ENCODE measurements at regions not wholly inside any gene's neighbourhood (a gene's known extent, or its start where the extent isn't known, plus 50 kb on each side); places are given as distances from the start of the nearest gene placed in this dataset.
A peak's percentile ranks its signal among the peaks of the same experiment; 100 is the strongest.

DNA sequence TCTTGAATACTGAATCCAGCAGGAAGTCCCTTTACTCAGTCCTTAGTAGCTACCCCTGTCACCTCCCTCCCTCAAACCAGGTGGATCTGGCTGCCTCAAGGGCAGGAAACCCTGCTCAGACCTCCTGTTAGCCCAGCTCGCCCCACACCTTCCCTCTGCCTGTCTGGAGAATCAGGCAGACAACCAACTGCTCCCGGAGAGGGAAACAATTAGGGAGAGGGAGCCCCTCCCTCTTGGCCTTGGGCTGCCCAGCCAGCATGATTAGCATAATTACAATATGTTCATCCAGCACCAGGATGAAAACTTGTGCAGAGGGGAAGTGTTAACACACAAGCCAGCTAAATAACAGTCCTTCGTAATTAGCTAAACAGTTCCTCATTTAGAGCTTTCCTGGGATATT, 185.5 kb downstream of the C1D start:
- DNase-seq (ENCODE audit: low read depth) = no peak
- no peak overlapping the region for H3K4me3 ChIP-seq (ENCODE audit: low read depth, low read length)
- TF ChIP-seq CTCF (IDR thresholded peaks at IDR 0.05; ENCODE audit: low read depth, low read length, missing control alignments) = no peak
- in situ Hi-C loops (cut with HindIII; ENCODE audit: low sequenced_read_pairs) = no loop called here

DNA sequence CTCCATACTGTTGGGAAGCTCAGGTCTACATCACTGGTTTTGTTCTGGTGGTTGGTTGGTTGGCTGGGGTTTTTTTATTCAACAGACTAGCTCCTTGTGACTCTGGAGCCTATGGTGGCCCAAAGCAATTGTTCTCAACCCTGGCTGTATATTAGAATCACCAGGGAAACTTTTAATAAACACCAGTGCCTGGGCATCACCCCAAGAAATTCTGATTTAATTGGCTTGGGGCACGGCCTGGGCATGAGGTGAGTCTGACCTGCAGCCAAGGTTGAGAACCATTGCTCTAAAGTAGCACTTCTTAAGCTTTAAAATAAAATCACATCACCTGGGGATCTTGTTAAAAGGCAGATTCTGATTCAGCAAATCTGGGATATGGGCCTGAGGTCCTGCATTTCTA, 184.1 kb downstream of the C1D start:
- no peak for DNase-seq (ENCODE audit: low read depth)
- in situ Hi-C loops (cut with HindIII; ENCODE audit: low sequenced_read_pairs) = no loop called here
- no peak for TF ChIP-seq CTCF (IDR thresholded peaks at IDR 0.05; ENCODE audit: low read depth, low read length, missing control alignments)
- no peak overlapping the region for H3K4me3 ChIP-seq (ENCODE audit: low read depth, low read length)

DNA sequence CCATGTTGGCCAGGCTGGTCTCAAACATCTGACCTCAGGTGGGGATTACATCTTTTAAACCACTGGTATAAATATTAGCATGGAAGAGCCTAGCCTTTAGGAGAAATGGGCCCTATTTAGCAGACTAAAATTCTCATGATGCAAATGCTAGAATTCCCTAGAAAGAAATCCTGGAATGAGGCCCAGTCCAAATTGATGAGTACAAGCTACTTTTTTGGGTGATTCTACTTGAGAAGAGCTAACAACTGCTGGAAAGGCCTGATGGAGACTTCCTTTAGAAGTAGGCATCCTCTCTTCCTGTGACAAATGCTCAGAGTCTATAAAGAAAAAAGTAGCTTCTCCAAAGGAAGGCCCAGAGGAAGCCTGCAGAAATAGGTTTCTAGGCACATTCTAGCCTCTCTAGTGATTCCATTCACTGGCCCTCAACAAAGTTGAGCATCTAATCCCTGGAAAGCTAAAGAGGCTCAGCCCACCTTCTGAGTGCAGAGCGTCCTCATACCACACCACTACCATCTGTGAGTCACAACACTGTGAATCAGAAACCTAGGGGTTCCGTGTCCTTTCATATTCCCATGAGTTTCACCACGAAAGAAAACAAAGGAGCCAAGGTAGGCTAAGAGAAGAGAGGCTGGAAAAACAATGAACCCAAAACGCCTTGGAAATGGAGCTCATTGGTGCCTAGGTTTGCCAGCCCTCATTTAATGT, 183.1 kb downstream of the C1D start:
- in situ Hi-C loops (cut with HindIII; ENCODE audit: low sequenced_read_pairs) = no loop called here
- no peak for TF ChIP-seq CTCF (IDR thresholded peaks at IDR 0.05; ENCODE audit: low read depth, low read length, missing control alignments)
- H3K4me3 ChIP-seq (ENCODE audit: low read depth, low read length) = no peak overlapping the region
- peak; percentile 61 for DNase-seq (ENCODE audit: low read depth)

- TF ChIP-seq CTCF (IDR thresholded peaks at IDR 0.05; ENCODE audit: low read depth, low read length, missing control alignments) = no peak
- peak; percentile 33 for DNase-seq (ENCODE audit: low read depth)
- no peak overlapping the region for H3K4me3 ChIP-seq (ENCODE audit: low read depth, low read length)
- in situ Hi-C loops (cut with HindIII; ENCODE audit: low sequenced_read_pairs) = no loop called here
Measured at GRCh38 chr2:67880291-67880761, 182.5 kb downstream of the C1D start.

GRCh38 chr2:67881816-67882215, 181.0 kb downstream of the C1D start:
- no peak for TF ChIP-seq CTCF (IDR thresholded peaks at IDR 0.05; ENCODE audit: low read depth, low read length, missing control alignments)

DNA sequence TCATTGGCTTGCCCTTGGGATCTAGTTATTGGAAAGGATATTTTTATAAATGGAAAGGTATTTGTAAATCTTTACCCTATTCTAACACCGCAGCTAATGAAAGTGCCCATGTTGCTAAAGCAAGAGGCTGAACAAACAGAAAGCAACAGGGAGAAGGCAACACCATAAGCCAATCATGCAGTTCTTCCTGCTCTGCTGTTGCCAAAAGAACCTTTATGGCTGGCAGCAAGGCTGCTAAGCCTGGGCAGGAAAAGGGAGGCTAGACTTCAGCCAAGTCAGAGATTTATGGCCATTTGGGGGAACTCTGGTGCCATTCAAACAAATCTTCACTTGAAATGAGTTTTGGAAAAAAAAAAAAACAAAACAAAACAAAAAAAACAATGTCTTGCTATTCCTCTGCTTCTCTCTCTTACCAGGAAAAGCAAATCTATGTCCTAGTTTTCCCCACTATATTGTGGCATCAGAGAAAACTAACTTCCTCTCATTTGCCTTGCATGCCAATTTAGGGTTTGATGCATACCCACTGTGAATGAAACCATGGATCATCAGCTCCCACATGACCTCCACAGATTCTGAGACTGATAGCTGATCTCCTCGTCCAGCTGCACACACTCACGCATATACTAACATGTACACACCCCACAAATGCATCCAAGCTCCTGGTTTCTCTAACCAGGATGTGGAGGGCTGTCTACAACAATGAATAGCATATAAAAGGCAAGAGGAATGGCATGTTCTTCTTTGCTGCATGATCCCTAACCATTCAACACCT, 179.3 kb downstream of the C1D start:
- TF ChIP-seq CTCF (IDR thresholded peaks at IDR 0.05; ENCODE audit: low read depth, low read length, missing control alignments) = no peak
- H3K4me3 ChIP-seq (ENCODE audit: low read depth, low read length) = no peak overlapping the region
- in situ Hi-C loops (cut with HindIII; ENCODE audit: low sequenced_read_pairs) = no loop called here
- no peak for DNase-seq (ENCODE audit: low read depth)

More at GRCh38 chr2:67881816-67882215, 181.0 kb downstream of the C1D start:
- no peak overlapping the region for H3K4me3 ChIP-seq (ENCODE audit: low read depth, low read length)
- DNase-seq (ENCODE audit: low read depth) = no peak
- in situ Hi-C loops (cut with HindIII; ENCODE audit: low sequenced_read_pairs) = no loop called here
